ENCODE measurements at regions not wholly inside any gene's neighbourhood (a gene's known extent, or its start where the extent isn't known, plus 50 kb on each side); places are given as distances from the start of the nearest gene placed in this dataset.

DNA sequence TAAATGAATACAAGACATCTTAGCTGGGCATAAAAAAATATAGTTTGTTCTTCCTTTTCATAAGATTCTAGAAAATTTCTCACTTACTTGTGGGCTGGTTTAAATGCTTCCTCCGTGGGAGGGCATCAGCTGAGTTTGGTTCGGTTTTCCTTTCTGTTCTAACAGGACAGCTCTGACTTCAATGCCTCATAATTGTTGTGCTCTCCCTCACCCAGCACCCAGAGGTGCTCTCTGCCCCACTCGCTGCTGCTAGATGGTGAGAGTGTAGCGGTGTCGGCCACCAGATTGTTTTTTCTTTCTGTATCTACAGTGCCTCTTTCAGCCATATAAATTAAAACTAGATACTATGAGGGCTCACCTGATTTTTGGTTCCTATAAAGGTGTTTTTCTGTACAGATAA, 407.2 kb upstream of the CDH7 start:
- TF ChIP-seq RAD21 (CRISPR knock-in tag; conservative IDR thresholded peaks at IDR 0.05 in 1 of 2, IDR thresholded peaks at IDR 0.05 in 1 of 2) (no peak), CBX1 (IDR thresholded peaks at IDR 0.05; ENCODE audit: low read depth) (no peak), CBFA2T2 (conservative IDR thresholded peaks at IDR 0.05) (no peak), TRIM25 (IDR thresholded peaks at IDR 0.05; ENCODE audit: borderline replicate concordance) (no peak), ATF3 (IDR thresholded peaks at IDR 0.05) (no peak), ATF3 (CRISPR knock-in tag; conservative IDR thresholded peaks at IDR 0.05) (no peak), NBN (IDR thresholded peaks at IDR 0.05; ENCODE audit: low read depth) (no peak), FOSL1 (tag; conservative IDR thresholded peaks at IDR 0.05) (no peak), EP300 (IDR thresholded peaks at IDR 0.05; ENCODE audit: low read length) (no peak), RNF2 (IDR thresholded peaks at IDR 0.05) (no peak)
- TF ChIP-seq, protein P1, sequence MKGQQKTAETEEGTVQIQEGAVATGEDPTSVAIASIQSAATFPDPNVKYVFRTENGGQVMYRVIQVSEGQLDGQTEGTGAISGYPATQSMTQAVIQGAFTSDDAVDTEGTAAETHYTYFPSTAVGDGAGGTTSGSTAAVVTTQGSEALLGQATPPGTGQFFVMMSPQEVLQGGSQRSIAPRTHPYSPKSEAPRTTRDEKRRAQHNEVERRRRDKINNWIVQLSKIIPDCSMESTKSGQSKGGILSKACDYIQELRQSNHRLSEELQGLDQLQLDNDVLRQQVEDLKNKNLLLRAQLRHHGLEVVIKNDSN (CRISPR knock-in tag; IDR thresholded peaks at IDR 0.05) = no peak
- TF ChIP-seq, protein P2, sequence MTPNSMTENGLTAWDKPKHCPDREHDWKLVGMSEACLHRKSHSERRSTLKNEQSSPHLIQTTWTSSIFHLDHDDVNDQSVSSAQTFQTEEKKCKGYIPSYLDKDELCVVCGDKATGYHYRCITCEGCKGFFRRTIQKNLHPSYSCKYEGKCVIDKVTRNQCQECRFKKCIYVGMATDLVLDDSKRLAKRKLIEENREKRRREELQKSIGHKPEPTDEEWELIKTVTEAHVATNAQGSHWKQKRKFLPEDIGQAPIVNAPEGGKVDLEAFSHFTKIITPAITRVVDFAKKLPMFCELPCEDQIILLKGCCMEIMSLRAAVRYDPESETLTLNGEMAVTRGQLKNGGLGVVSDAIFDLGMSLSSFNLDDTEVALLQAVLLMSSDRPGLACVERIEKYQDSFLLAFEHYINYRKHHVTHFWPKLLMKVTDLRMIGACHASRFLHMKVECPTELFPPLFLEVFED (CRISPR knock-in tag; conservative IDR thresholded peaks at IDR 0.05) = no peak

Measured in K562 (cell line).